Right cardiac atrium (tissue), 5 donors: ENCODE measurements at regions not wholly inside any gene's neighbourhood (a gene's known extent, or its start where the extent isn't known, plus 50 kb on each side); places are given as distances from the start of the nearest gene placed in this dataset.
A peak's percentile ranks its signal among the peaks of the same experiment; 100 is the strongest.

Experiments
- ATAC-seq, 2 donors: fragments of 200-7000 bp; cut with Tn5 transposase; one replicate each; pipeline versions ENCODE4 v1.8.0 to v1.9.1; 2020; ENCODE audit warnings: moderate library complexity in 2 of 2, mild to moderate bottlenecking in 1 of 2
- DNase-seq, 3 donors: peaks; one replicate each; pipeline ENCODE4 v3.0.0-alpha.2; 2020
- H3K27ac ChIP-seq: one replicate; pipeline ENCODE4 v1.5.1; 2013; ENCODE audit warnings: mild to moderate bottlenecking, low read length, control low read depth, moderate library complexity
- H3K27me3 ChIP-seq: one replicate; pipeline ENCODE4 v1.6.1; 2013; ENCODE audit not compliant: control insufficient read depth, insufficient read depth
- H3K4me1 ChIP-seq: one replicate; pipeline ENCODE4 v1.6.1; 2013; ENCODE audit warnings: low read length; ENCODE audit not compliant: control insufficient read depth, insufficient read depth
- H3K4me3 ChIP-seq: one replicate; pipeline ENCODE4 v1.5.1; 2013; ENCODE audit warnings: low read length, control low read depth
- H3K9me3 ChIP-seq: one replicate; pipeline ENCODE4 v1.6.1; 2013; ENCODE audit warnings: low read length; ENCODE audit not compliant: control insufficient read depth
- WGBS: extraction: QIAGEN DNeasy Blood & Tissue Kit; methylation state at CpG from one replicate; pipeline ENCODE4 v1.1.7; 2013; 5-methylcytosine and 5-hydroxymethylcytosine counted together
- intact Hi-C, 4 donors: fragments of 100-400 bp; cut with DNase I; formaldehyde crosslinking; loops; one replicate each; pipeline versions ENCODE4 v1.11.0 to v1.14.0; 2022 to 2023
- donor health status: healthy with polysubstance abuse.
- donor health status: DM: no; HTN: yes; CAD: no.
- donor health status: DM: no; HTN: no; CAD: no.
- donor health status: DM: no; HTN: yes; CAD: no; lungs with severe emphysema.
- donor health status: DM: yes; HTN: yes; CAD: no.

DNA sequence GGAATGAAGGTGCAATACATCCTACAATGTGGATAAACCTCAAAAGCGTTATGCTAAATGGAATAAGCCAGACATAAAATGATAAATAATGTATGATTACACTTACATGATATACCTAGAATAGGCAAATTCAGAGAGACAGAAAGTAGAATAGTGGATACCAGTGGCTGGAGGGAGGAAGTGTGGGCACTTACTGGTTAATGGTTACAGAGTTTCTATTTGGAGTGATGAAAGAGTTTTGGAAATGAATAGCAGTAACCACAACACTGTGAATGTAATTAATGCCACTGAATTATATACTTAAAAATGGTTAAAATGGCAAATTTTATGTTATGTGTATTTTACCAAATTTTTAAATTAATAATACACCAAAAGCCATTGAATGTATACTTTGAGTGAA lies 71.4 kb upstream of the CST7 start:
- ATAC-seq (no peak), DNase-seq (no peak)
- Histone ChIP-seq H3K27me3 (no peaks in the 10 kb centered on the region), H3K4me1 (no peaks in the 10 kb centered on the region), H3K4me3 (no peak overlapping the region), H3K9me3 (no peaks in the 10 kb centered on the region), H3K27ac (no peak overlapping the region)
- 95% methylated on average over 1 of the region's 1 CpG for WGBS
- intact Hi-C loops, result no loop called here

- no peak overlapping the region for H3K27ac ChIP-seq
- H3K4me1 ChIP-seq, result no peaks in the 10 kb centered on the region
- no peaks in the 10 kb centered on the region for H3K27me3 ChIP-seq
- ATAC-seq (no peak), DNase-seq (no peak)
- H3K9me3 ChIP-seq, result no peaks in the 10 kb centered on the region
- intact Hi-C loops, result no loop called here
- H3K4me3 ChIP-seq, result no peak overlapping the region
- WGBS, result 85% methylated on average over 6 of the region's 6 CpGs
Observed at GRCh38 chr20:24878657-24879056, 70.4 kb upstream of the CST7 start.

DNA sequence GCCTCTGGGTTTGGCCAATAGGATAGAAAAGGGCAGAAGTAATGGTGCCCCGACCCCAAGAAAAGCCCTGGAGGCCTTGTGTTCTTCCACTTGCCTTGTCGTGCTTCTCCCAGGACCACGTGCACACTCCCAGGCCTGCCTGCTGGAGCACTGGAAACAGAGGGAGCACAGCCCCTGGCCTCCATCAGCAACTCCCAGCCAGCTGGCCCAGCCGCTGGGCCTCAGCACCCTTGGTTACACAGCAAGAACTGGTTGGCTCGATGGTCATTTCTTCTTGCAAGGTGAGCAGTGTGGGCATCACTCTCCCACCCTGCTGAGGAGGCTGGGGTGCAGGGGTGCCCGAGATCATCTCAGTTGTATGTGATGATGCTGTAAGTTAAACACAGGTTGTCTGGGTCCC lies 69.2 kb upstream of the CST7 start:
- Histone ChIP-seq H3K27me3 (no peaks in the 10 kb centered on the region), H3K9me3 (no peaks in the 10 kb centered on the region), H3K27ac (no peak overlapping the region), H3K4me1 (no peaks in the 10 kb centered on the region), H3K4me3 (no peak overlapping the region)
- 86% methylated on average over 6 of the region's 6 CpGs for WGBS
- ATAC-seq, result no peak
- intact Hi-C loops, result no loop called here
- DNase-seq, result no peak

DNA sequence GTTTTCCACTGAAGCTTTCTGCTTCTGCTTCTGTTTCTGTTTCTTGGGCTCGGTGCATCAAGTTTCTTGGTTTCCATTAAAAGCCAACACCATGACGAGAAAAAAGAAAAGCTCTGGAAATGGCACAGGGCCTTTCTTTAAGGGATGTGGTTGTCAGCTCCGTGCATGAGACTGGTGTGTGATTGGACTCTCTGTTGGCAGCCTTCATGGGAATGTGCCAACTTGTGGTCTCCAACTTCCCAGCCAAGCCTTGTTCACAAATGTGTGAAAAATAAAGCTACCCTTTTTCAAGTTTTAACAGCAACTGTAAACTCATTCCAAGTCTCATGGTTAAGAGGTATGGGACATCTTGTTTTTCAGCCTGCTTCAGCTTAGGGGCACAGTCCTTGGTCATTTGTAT lies 68.7 kb upstream of the CST7 start:
- Histone ChIP-seq H3K27ac (no peak overlapping the region), H3K4me1 (no peaks in the 10 kb centered on the region), H3K9me3 (no peaks in the 10 kb centered on the region), H3K4me3 (no peak overlapping the region), H3K27me3 (no peaks in the 10 kb centered on the region)
- WGBS, result 68% methylated on average over 3 of the region's 3 CpGs
- DNase-seq (no peak), ATAC-seq (no peak)
- intact Hi-C loops, result no loop called here

- H3K4me1 ChIP-seq, result no peaks in the 10 kb centered on the region
- intact Hi-C loops, result loop anchor here in 1 of 4 donors (10.0 kb wide), 1 partner anchor 55 kb away; no protein-coding TSS in a partner anchor
- WGBS, result 93% methylated on average over 9 of the region's 9 CpGs
- ATAC-seq (no peak), DNase-seq (no peak)
- H3K27me3 ChIP-seq, result no peaks in the 10 kb centered on the region
- no peaks in the 10 kb centered on the region for H3K9me3 ChIP-seq
- no peak overlapping the region for H3K27ac ChIP-seq
- H3K4me3 ChIP-seq, result no peak overlapping the region
Observed at GRCh38 chr20:24890286-24890685, 58.8 kb upstream of the CST7 start.

DNA sequence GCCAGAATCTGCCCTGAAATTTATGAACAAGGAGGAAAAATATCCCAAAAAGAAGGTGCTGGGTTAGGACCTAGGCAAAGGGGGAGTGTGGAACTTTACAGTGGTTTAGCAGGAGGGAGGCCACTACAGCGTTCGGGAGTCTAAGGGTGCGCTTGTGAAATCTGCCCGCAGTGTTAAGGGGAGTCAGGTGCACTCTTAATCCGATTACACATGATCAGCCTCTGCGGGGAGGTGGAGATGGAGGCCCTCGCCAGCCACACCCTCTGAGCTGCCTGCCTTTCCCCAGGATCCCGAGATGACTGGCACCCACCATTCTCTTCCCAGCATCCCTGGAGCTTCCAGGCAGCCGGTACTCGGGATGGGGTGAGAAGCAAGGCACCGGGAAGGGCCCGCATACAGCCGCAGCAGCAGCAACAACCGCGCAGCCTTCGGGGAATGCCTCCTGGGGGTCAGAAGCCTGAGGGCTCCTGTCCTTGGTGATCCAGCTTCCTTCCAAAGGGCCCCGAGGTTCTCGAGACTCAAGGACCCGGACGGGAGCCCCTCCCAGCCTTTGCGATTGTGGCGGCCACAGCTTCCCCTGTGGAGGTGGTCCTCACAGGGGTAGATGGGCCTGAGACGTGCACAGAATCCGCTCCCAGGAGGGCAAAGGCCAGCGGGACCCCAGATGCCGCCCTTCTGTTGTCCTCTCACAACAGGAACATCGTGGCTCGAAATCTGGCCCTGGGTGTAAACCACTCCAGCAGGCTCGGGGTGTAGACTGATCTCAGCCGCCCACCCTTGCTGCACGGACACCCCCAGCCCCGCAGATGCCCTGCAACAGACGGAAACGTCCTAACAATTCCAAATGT lies 57.3 kb upstream of the CST7 start:
- DNase-seq, result no peak
- Histone ChIP-seq H3K4me1 (no peaks in the 10 kb centered on the region), H3K9me3 (no peaks in the 10 kb centered on the region), H3K27ac (no peak overlapping the region), H3K4me3 (no peak overlapping the region), H3K27me3 (no peaks in the 10 kb centered on the region)
- WGBS, result 92% methylated on average over 34 of the region's 34 CpGs
- ATAC-seq, result no peak
- intact Hi-C loops, result loop anchor here in 1 of 4 donors (10.0 kb wide), 1 partner anchor 57 kb away; no protein-coding TSS in a partner anchor

DNA sequence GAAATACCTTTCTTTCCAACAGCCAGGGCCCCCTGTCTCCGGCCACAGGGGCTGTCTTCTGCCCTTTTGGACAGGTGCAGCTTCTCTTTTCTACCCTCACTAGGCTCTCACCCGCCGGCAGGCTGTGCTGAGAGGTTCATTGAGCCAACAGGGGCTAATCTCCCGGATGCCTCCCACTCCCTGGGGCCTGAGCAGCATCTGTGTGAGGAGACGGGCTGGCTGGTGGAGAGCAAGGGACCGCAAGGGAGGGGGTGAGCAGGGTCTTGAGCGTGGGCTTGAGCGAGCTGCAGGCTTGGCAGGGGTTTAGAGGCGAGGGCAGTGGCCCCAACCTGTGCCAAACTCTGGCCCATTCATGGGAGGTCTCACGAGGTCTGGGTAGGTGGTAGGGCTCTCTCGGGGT lies 56.5 kb upstream of the CST7 start:
- WGBS, result 82% methylated on average over 11 of the region's 11 CpGs
- DNase-seq (no peak), ATAC-seq (peak in 1 of 2 donors; percentile 11)
- Histone ChIP-seq H3K9me3 (no peaks in the 10 kb centered on the region), H3K27ac (no peak overlapping the region), H3K4me3 (no peak overlapping the region), H3K4me1 (no peaks in the 10 kb centered on the region), H3K27me3 (no peaks in the 10 kb centered on the region)
- intact Hi-C loops, result loop anchor here in 1 of 4 donors (10.0 kb wide), 1 partner anchor 58 kb away; no protein-coding TSS in a partner anchor

DNA sequence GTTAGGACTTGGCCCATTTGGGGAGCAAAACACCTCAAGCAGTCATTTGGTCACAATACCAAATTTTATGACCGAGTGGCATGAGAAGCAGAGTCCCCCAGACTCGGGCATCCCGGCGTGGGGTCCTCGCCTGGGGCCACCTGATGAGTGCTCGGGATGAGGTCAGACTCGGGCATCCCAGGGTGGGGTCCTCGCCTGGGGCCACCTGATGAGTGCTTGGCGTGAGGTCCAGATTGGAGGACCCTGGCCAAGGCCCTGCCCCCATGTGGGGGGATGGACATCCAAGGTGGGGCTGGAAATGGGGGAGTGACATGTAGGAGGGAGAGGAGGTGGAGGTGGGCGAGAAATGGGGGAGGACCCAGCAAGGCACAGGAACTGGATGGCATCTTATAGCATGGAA lies 56.1 kb upstream of the CST7 start:
- intact Hi-C loops, result loop anchor here in 1 of 4 donors (10.0 kb wide), 1 partner anchor 58 kb away; no protein-coding TSS in a partner anchor
- Histone ChIP-seq H3K4me1 (no peaks in the 10 kb centered on the region), H3K27me3 (no peaks in the 10 kb centered on the region), H3K27ac (no peak overlapping the region), H3K4me3 (no peak overlapping the region), H3K9me3 (no peaks in the 10 kb centered on the region)
- DNase-seq (no peak), ATAC-seq (no peak)
- 88% methylated on average over 10 of the region's 10 CpGs for WGBS

GRCh38 chr20:24894488-24894887 lies 54.6 kb upstream of the CST7 start:
- Histone ChIP-seq H3K9me3 (no peaks in the 10 kb centered on the region), H3K27me3 (no peaks in the 10 kb centered on the region), H3K4me1 (no peaks in the 10 kb centered on the region), H3K27ac (no peak overlapping the region), H3K4me3 (no peak overlapping the region)
- no peak for DNase-seq
- no peak for ATAC-seq
- 79% methylated on average over 4 of the region's 4 CpGs for whole genome bisulfite sequencing
- intact Hi-C loops, result loop anchor here in 1 of 4 donors (10.0 kb wide), 1 partner anchor 60 kb away; no protein-coding TSS in a partner anchor

GRCh38 chr20:24894967-24895366 lies 54.1 kb upstream of the CST7 start:
- no peak overlapping the region for H3K27ac ChIP-seq
- ATAC-seq (no peak), DNase-seq (no peak)
- no peaks in the 10 kb centered on the region for H3K27me3 ChIP-seq
- H3K4me3 ChIP-seq, result no peak overlapping the region
- H3K9me3 ChIP-seq, result no peaks in the 10 kb centered on the region
- WGBS, result 84% methylated on average over 1 of the region's 1 CpG
- intact Hi-C loops, result loop anchor here in 1 of 4 donors (10.0 kb wide), 1 partner anchor 60 kb away; no protein-coding TSS in a partner anchor
- H3K4me1 ChIP-seq, result no peaks in the 10 kb centered on the region

- no peak overlapping the region for H3K4me3 ChIP-seq
- intact Hi-C loops, result loop anchor here in 1 of 4 donors (10.0 kb wide), 1 partner anchor 61 kb away; no protein-coding TSS in a partner anchor
- no peak for DNase-seq
- WGBS, result 64% methylated on average over 7 of the region's 7 CpGs
- ATAC-seq, result no peak
- no peaks in the 10 kb centered on the region for H3K9me3 ChIP-seq
- no peaks in the 10 kb centered on the region for H3K4me1 ChIP-seq
- H3K27ac ChIP-seq, result no peak overlapping the region
- no peaks in the 10 kb centered on the region for H3K27me3 ChIP-seq
Observed at GRCh38 chr20:24895431-24895830, 53.6 kb upstream of the CST7 start.
